ENCODE measurements at regions not wholly inside any gene's neighbourhood (a gene's known extent, or its start where the extent isn't known, plus 50 kb on each side); places are given as distances from the start of the nearest gene placed in this dataset.

DNA sequence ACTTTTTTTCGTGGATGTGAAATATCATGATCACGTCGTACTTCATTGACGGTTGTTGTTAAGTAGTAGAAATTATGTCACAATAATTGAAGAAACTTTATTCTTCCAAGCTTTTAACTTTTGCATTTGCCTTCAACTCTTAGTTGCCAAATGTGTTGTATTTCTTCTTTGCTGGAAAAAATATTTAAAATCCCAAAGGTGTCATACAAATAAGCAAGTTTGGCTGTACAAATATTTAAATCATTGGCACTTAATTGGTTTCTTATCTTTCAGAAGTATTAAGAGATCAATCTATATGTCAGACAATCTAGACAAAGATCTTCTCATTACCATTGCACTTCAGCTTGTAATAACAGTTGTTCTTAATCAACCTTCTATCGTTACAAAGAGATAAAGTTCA lies 204.0 kb upstream of the HDAC4 start:
- Histone ChIP-seq H3K36me3 (ENCODE audit: insufficient read depth, low read length) (no peaks in the 10 kb centered on the region), H3K27ac (ENCODE audit: low read depth, low read length, poor library complexity, severe bottlenecking) (no peak overlapping the region), H3K9me2 (ENCODE audit: low read depth, low read length) (no peaks in the 10 kb centered on the region), H3K79me2 (ENCODE audit: insufficient read depth, low read length) (no peaks in the 10 kb centered on the region), H3K4me2 (ENCODE audit: low read length) (no peak overlapping the region), H3K4me3 (ENCODE audit: low read depth, low read length, poor library complexity, severe bottlenecking) (no peak overlapping the region), H2AFZ (ENCODE audit: low read length) (no peak overlapping the region), H3F3A (ENCODE audit: insufficient read depth, low read length) (no peaks in the 10 kb centered on the region), H3K9me3 (ENCODE audit: low read length) (no peaks in the 10 kb centered on the region), H3K9ac (ENCODE audit: low read length) (no peak overlapping the region), H3K27me3 (ENCODE audit: insufficient read depth, low read length) (no peaks in the 10 kb centered on the region), H4K20me1 (ENCODE audit: insufficient read depth, low read length) (no peaks in the 10 kb centered on the region), H3K4me1 (ENCODE audit: insufficient read depth, low read length, severe bottlenecking) (no peaks in the 10 kb centered on the region)
- TF ChIP-seq EZH2 (IDR thresholded peaks at IDR 0.05; ENCODE audit: borderline replicate concordance, low read length), result no peak
- TF ChIP-seq, protein P1, sequence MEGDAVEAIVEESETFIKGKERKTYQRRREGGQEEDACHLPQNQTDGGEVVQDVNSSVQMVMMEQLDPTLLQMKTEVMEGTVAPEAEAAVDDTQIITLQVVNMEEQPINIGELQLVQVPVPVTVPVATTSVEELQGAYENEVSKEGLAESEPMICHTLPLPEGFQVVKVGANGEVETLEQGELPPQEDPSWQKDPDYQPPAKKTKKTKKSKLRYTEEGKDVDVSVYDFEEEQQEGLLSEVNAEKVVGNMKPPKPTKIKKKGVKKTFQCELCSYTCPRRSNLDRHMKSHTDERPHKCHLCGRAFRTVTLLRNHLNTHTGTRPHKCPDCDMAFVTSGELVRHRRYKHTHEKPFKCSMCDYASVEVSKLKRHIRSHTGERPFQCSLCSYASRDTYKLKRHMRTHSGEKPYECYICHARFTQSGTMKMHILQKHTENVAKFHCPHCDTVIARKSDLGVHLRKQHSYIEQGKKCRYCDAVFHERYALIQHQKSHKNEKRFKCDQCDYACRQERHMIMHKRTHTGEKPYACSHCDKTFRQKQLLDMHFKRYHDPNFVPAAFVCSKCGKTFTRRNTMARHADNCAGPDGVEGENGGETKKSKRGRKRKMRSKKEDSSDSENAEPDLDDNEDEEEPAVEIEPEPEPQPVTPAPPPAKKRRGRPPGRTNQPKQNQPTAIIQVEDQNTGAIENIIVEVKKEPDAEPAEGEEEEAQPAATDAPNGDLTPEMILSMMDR (IDR thresholded peaks at IDR 0.05; ENCODE audit: low read length), result no peak

DNA sequence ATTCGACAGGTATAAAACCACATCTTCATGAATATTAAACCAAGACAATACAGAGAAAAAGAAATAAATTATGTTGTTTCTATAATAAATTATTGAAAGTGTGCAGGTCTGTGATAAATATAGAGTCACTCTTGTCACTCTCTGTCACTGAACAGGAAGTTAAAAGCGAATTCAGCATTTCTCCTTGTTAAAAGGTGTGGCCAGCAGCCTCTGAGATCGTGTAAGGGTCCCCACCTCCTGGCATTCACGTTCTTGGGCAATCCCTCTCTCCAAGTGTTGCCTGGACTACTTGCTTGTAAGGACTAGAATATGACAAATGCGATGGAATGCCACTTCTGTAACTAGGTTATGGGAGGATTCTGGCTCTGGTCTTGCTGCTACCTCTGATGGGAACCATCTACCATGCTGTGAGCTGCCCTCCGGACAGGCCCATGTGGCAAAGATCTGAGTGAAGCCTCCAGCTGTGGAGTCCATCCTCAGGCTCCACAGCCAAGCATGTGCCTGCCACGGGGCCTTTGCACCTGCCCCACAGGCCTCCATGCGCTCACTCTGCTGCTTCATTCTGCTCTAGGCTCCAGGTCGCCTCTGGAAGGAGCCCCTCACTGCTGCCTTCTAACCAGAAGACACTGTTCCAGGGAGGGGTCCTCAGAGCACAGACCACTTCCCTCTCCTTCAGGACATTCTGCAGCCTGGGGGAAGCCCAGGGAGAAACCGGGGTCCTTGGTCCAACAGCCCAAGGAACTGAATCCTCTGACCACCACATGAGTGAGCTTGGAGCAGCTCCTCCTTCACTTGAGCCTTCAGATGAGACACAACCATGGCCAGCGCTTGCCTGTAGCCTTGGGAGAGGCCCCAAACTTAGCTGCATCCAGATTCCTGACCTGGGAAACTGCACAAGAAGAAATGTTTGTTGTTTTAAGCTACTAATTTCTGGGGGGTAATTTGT lies 202.9 kb upstream of the HDAC4 start:
- Histone ChIP-seq H3F3A (ENCODE audit: insufficient read depth, low read length) (no peaks in the 10 kb centered on the region), H3K27me3 (ENCODE audit: insufficient read depth, low read length) (no peaks in the 10 kb centered on the region), H3K27ac (ENCODE audit: low read depth, low read length, poor library complexity, severe bottlenecking) (no peak overlapping the region), H3K36me3 (ENCODE audit: insufficient read depth, low read length) (no peaks in the 10 kb centered on the region), H3K79me2 (ENCODE audit: insufficient read depth, low read length) (no peaks in the 10 kb centered on the region), H3K4me2 (ENCODE audit: low read length) (no peak overlapping the region), H3K9me3 (ENCODE audit: low read length) (no peaks in the 10 kb centered on the region), H2AFZ (ENCODE audit: low read length) (no peak overlapping the region), H3K9me2 (ENCODE audit: low read depth, low read length) (no peaks in the 10 kb centered on the region), H3K9ac (ENCODE audit: low read length) (no peak overlapping the region), H3K4me3 (ENCODE audit: low read depth, low read length, poor library complexity, severe bottlenecking) (no peak overlapping the region), H3K4me1 (ENCODE audit: insufficient read depth, low read length, severe bottlenecking) (no peaks in the 10 kb centered on the region), H4K20me1 (ENCODE audit: insufficient read depth, low read length) (no peaks in the 10 kb centered on the region)
- TF ChIP-seq EZH2 (IDR thresholded peaks at IDR 0.05; ENCODE audit: borderline replicate concordance, low read length), result no peak

DNA sequence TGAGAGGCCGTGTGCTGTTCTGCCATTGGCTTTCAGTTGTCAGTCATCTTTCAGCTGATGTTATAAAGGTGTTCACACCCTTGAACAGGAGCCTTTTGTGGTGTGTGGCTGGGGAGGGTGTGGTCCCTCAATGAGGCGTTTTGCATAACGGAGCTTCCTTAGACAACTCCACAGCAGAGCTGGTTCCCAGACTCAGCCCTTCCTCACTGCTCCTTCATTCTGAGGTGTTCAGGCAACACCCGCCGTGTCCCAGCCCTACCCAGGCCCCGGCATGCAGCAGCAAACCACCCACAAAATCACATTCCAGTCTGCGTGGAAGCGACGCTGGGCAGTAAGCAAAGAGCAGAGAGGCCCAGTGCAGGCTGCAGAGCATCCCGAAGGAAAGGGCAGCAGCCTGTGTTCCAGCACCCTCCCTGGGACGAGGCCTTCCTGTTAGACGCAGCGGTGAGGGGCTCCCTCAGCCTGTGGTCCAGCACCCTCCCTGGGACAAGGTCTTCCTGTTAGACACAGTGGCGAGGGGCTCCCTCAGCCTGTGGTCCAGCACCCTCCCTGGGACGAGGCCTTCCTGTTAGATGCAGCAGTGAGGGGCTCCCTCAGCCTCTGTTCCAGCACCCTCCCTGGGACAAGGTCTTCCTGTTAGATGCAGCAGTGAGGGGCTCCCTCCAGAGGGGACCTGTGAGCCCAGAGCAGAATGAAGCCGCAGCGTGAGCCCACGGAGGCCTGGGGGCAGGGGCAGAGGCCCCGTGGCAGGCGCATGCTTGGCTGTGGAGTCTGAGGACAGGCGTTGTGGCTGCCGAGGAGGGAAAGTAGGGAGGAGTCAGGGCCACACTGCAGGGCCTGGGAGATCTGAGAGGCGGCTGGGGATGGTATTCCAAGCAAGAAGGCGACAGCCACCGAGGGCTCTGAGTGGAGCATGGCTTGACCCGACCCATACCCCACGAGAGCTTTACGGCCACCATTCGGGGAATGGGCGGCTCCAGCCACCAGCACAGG lies 201.8 kb upstream of the HDAC4 start:
- Histone ChIP-seq H3F3A (ENCODE audit: insufficient read depth, low read length) (no peaks in the 10 kb centered on the region), H3K79me2 (ENCODE audit: insufficient read depth, low read length) (no peaks in the 10 kb centered on the region), H3K36me3 (ENCODE audit: insufficient read depth, low read length) (no peaks in the 10 kb centered on the region), H3K9ac (ENCODE audit: low read length) (no peak overlapping the region), H3K27ac (ENCODE audit: low read depth, low read length, poor library complexity, severe bottlenecking) (no peak overlapping the region), H3K4me1 (ENCODE audit: insufficient read depth, low read length, severe bottlenecking) (no peaks in the 10 kb centered on the region), H3K27me3 (ENCODE audit: insufficient read depth, low read length) (no peaks in the 10 kb centered on the region), H3K9me2 (ENCODE audit: low read depth, low read length) (no peaks in the 10 kb centered on the region), H4K20me1 (ENCODE audit: insufficient read depth, low read length) (no peaks in the 10 kb centered on the region), H3K4me3 (ENCODE audit: low read depth, low read length, poor library complexity, severe bottlenecking) (no peak overlapping the region), H2AFZ (ENCODE audit: low read length) (no peak overlapping the region), H3K9me3 (ENCODE audit: low read length) (no peaks in the 10 kb centered on the region), H3K4me2 (ENCODE audit: low read length) (no peak overlapping the region)
- TF ChIP-seq EZH2 (IDR thresholded peaks at IDR 0.05; ENCODE audit: borderline replicate concordance, low read length), result no peak
- TF ChIP-seq, protein P1 (IDR thresholded peaks at IDR 0.05; ENCODE audit: low read length), result no peak

Data from OCI-LY1 (cell line).